ENCODE measurements at regions not wholly inside any gene's neighbourhood (a gene's known extent, or its start where the extent isn't known, plus 50 kb on each side); places are given as distances from the start of the nearest gene placed in this dataset.
"Not testable (repeated sequence)": the region's sequence is repeated elsewhere in the genome, so short reads cannot be mapped to it uniquely, and the experiment has no call there.

GRCh38 chr2:192534072-192534471 is 339.3 kb upstream of the TMEFF2 start:
- no peaks in the 10 kb centered on the region for H3K36me3 ChIP-seq (ENCODE audit: control insufficient read depth in 1 of 2, insufficient read depth in 2 of 2, low read length in 2 of 2)
- no peak overlapping the region for H3K4me3 ChIP-seq (ENCODE audit: low read depth in 1 of 2, low read length in 2 of 2)
- no peak overlapping the region for H3K27ac ChIP-seq (ENCODE audit: low read depth, low read length)
- H3K27me3 ChIP-seq (ENCODE audit: control insufficient read depth in 1 of 2, insufficient read depth in 2 of 2, low read length in 2 of 2): no peaks in the 10 kb centered on the region
- no peak overlapping the region for H3K9ac ChIP-seq (ENCODE audit: low read depth in 1 of 2, low read length in 2 of 2)
- H3K4me1 ChIP-seq (ENCODE audit: control insufficient read depth in 1 of 2, insufficient read depth in 2 of 2, low read length in 2 of 2): peaks cover 0 to 12% of the 10 kb centered on the region in 2 donors
- H3K9me3 ChIP-seq (ENCODE audit: control insufficient read depth in 1 of 2, low read length in 2 of 2): no peaks in the 10 kb centered on the region

GRCh38 chr2:192524642-192525251 is 330.0 kb upstream of the TMEFF2 start:
- H3K9ac ChIP-seq (ENCODE audit: low read depth in 1 of 2, low read length in 2 of 2): not testable (repeated sequence)

GRCh38 chr2:192524214-192524613 is 329.5 kb upstream of the TMEFF2 start:
- not testable (repeated sequence) for H3K27ac ChIP-seq (ENCODE audit: low read depth, low read length); H3K9me3 ChIP-seq (ENCODE audit: control insufficient read depth in 1 of 2, low read length in 2 of 2); H3K9ac ChIP-seq (ENCODE audit: low read depth in 1 of 2, low read length in 2 of 2); H3K27me3 ChIP-seq (ENCODE audit: control insufficient read depth in 1 of 2, insufficient read depth in 2 of 2, low read length in 2 of 2); H3K4me3 ChIP-seq (ENCODE audit: low read depth in 1 of 2, low read length in 2 of 2); H3K36me3 ChIP-seq (ENCODE audit: control insufficient read depth in 1 of 2, insufficient read depth in 2 of 2, low read length in 2 of 2); H3K4me1 ChIP-seq (ENCODE audit: control insufficient read depth in 1 of 2, insufficient read depth in 2 of 2, low read length in 2 of 2)

More at GRCh38 chr2:192524642-192525251, 330.0 kb upstream of the TMEFF2 start:
- not testable (repeated sequence) for H3K27ac ChIP-seq (ENCODE audit: low read depth, low read length); H3K4me3 ChIP-seq (ENCODE audit: low read depth in 1 of 2, low read length in 2 of 2); H3K9me3 ChIP-seq (ENCODE audit: control insufficient read depth in 1 of 2, low read length in 2 of 2); H3K36me3 ChIP-seq (ENCODE audit: control insufficient read depth in 1 of 2, insufficient read depth in 2 of 2, low read length in 2 of 2); H3K27me3 ChIP-seq (ENCODE audit: control insufficient read depth in 1 of 2, insufficient read depth in 2 of 2, low read length in 2 of 2); H3K4me1 ChIP-seq (ENCODE audit: control insufficient read depth in 1 of 2, insufficient read depth in 2 of 2, low read length in 2 of 2)

GRCh38 chr2:192515937-192516336 is 321.2 kb upstream of the TMEFF2 start:
- H3K27me3 ChIP-seq (ENCODE audit: control insufficient read depth in 1 of 2, insufficient read depth in 2 of 2, low read length in 2 of 2): no peaks in the 10 kb centered on the region
- H3K9ac ChIP-seq (ENCODE audit: low read depth in 1 of 2, low read length in 2 of 2): no peak overlapping the region
- no peak overlapping the region for H3K4me3 ChIP-seq (ENCODE audit: low read depth in 1 of 2, low read length in 2 of 2)
- H3K27ac ChIP-seq (ENCODE audit: low read depth, low read length): no peak overlapping the region
- no peaks in the 10 kb centered on the region for H3K4me1 ChIP-seq (ENCODE audit: control insufficient read depth in 1 of 2, insufficient read depth in 2 of 2, low read length in 2 of 2)
- no peaks in the 10 kb centered on the region for H3K9me3 ChIP-seq (ENCODE audit: control insufficient read depth in 1 of 2, low read length in 2 of 2)
- no peaks in the 10 kb centered on the region for H3K36me3 ChIP-seq (ENCODE audit: control insufficient read depth in 1 of 2, insufficient read depth in 2 of 2, low read length in 2 of 2)

GRCh38 chr2:192513575-192513974 is 318.8 kb upstream of the TMEFF2 start:
- Histone ChIP-seq H3K27ac (ENCODE audit: low read depth, low read length) (no peak overlapping the region), H3K9me3 (ENCODE audit: control insufficient read depth in 1 of 2, low read length in 2 of 2) (no peaks in the 10 kb centered on the region), H3K27me3 (ENCODE audit: control insufficient read depth in 1 of 2, insufficient read depth in 2 of 2, low read length in 2 of 2) (no peaks in the 10 kb centered on the region), H3K36me3 (ENCODE audit: control insufficient read depth in 1 of 2, insufficient read depth in 2 of 2, low read length in 2 of 2) (no peaks in the 10 kb centered on the region), H3K4me1 (ENCODE audit: control insufficient read depth in 1 of 2, insufficient read depth in 2 of 2, low read length in 2 of 2) (no peaks in the 10 kb centered on the region), H3K9ac (ENCODE audit: low read depth in 1 of 2, low read length in 2 of 2) (no peak overlapping the region), H3K4me3 (ENCODE audit: low read depth in 1 of 2, low read length in 2 of 2) (no peak overlapping the region)

- H3K27ac ChIP-seq (ENCODE audit: low read depth, low read length); H3K36me3 ChIP-seq (ENCODE audit: control insufficient read depth in 1 of 2, insufficient read depth in 2 of 2, low read length in 2 of 2); H3K27me3 ChIP-seq (ENCODE audit: control insufficient read depth in 1 of 2, insufficient read depth in 2 of 2, low read length in 2 of 2); H3K9ac ChIP-seq (ENCODE audit: low read depth in 1 of 2, low read length in 2 of 2); H3K9me3 ChIP-seq (ENCODE audit: control insufficient read depth in 1 of 2, low read length in 2 of 2); H3K4me3 ChIP-seq (ENCODE audit: low read depth in 1 of 2, low read length in 2 of 2); H3K4me1 ChIP-seq (ENCODE audit: control insufficient read depth in 1 of 2, insufficient read depth in 2 of 2, low read length in 2 of 2): not testable (repeated sequence)
These were observed 313.2 kb upstream of the TMEFF2 start for GRCh38 chr2:192507836-192508450.

- no peaks in the 10 kb centered on the region for H3K36me3 ChIP-seq (ENCODE audit: control insufficient read depth in 1 of 2, insufficient read depth in 2 of 2, low read length in 2 of 2)
- H3K27me3 ChIP-seq (ENCODE audit: control insufficient read depth in 1 of 2, insufficient read depth in 2 of 2, low read length in 2 of 2): no peaks in the 10 kb centered on the region
- no peaks in the 10 kb centered on the region for H3K4me1 ChIP-seq (ENCODE audit: control insufficient read depth in 1 of 2, insufficient read depth in 2 of 2, low read length in 2 of 2)
- H3K4me3 ChIP-seq (ENCODE audit: low read depth in 1 of 2, low read length in 2 of 2): no peak overlapping the region
- no peaks in the 10 kb centered on the region for H3K9me3 ChIP-seq (ENCODE audit: control insufficient read depth in 1 of 2, low read length in 2 of 2)
- no peak overlapping the region for H3K27ac ChIP-seq (ENCODE audit: low read depth, low read length)
- H3K9ac ChIP-seq (ENCODE audit: low read depth in 1 of 2, low read length in 2 of 2): no peak overlapping the region
These were observed 305.9 kb upstream of the TMEFF2 start for GRCh38 chr2:192500550-192501200.

GRCh38 chr2:192499476-192499875 is 304.7 kb upstream of the TMEFF2 start:
- Histone ChIP-seq H3K27ac (ENCODE audit: low read depth, low read length) (no peak overlapping the region), H3K27me3 (ENCODE audit: control insufficient read depth in 1 of 2, insufficient read depth in 2 of 2, low read length in 2 of 2) (no peaks in the 10 kb centered on the region), H3K4me1 (ENCODE audit: control insufficient read depth in 1 of 2, insufficient read depth in 2 of 2, low read length in 2 of 2) (no peaks in the 10 kb centered on the region), H3K36me3 (ENCODE audit: control insufficient read depth in 1 of 2, insufficient read depth in 2 of 2, low read length in 2 of 2) (no peaks in the 10 kb centered on the region), H3K9me3 (ENCODE audit: control insufficient read depth in 1 of 2, low read length in 2 of 2) (no peaks in the 10 kb centered on the region), H3K4me3 (ENCODE audit: low read depth in 1 of 2, low read length in 2 of 2) (no peak overlapping the region), H3K9ac (ENCODE audit: low read depth in 1 of 2, low read length in 2 of 2) (no peak overlapping the region)

GRCh38 chr2:192498747-192499146 is 304.0 kb upstream of the TMEFF2 start:
- H3K9me3 ChIP-seq (ENCODE audit: control insufficient read depth in 1 of 2, low read length in 2 of 2): no peaks in the 10 kb centered on the region
- no peaks in the 10 kb centered on the region for H3K4me1 ChIP-seq (ENCODE audit: control insufficient read depth in 1 of 2, insufficient read depth in 2 of 2, low read length in 2 of 2)
- no peaks in the 10 kb centered on the region for H3K36me3 ChIP-seq (ENCODE audit: control insufficient read depth in 1 of 2, insufficient read depth in 2 of 2, low read length in 2 of 2)
- H3K27ac ChIP-seq (ENCODE audit: low read depth, low read length): no peak overlapping the region
- no peak overlapping the region for H3K9ac ChIP-seq (ENCODE audit: low read depth in 1 of 2, low read length in 2 of 2)
- H3K4me3 ChIP-seq (ENCODE audit: low read depth in 1 of 2, low read length in 2 of 2): no peak overlapping the region
- H3K27me3 ChIP-seq (ENCODE audit: control insufficient read depth in 1 of 2, insufficient read depth in 2 of 2, low read length in 2 of 2): no peaks in the 10 kb centered on the region

GRCh38 chr2:192488158-192488557 is 293.4 kb upstream of the TMEFF2 start:
- H3K9me3 ChIP-seq (ENCODE audit: control insufficient read depth in 1 of 2, low read length in 2 of 2); H3K36me3 ChIP-seq (ENCODE audit: control insufficient read depth in 1 of 2, insufficient read depth in 2 of 2, low read length in 2 of 2); H3K27me3 ChIP-seq (ENCODE audit: control insufficient read depth in 1 of 2, insufficient read depth in 2 of 2, low read length in 2 of 2): not testable (repeated sequence)
- H3K4me1 ChIP-seq (ENCODE audit: control insufficient read depth in 1 of 2, insufficient read depth in 2 of 2, low read length in 2 of 2): peaks cover 13% of the 10 kb centered on the region in 2 donors
- peak overlapping the region in 1 of 2 donors; percentile 38 for H3K9ac ChIP-seq (ENCODE audit: low read depth in 1 of 2, low read length in 2 of 2)
- peak overlapping the region; percentile 45 to 48 for H3K4me3 ChIP-seq (ENCODE audit: low read depth in 1 of 2, low read length in 2 of 2)
- H3K27ac ChIP-seq (ENCODE audit: low read depth, low read length): peak overlapping the region; percentile 48

All from duodenal mucosa (tissue), 2 donors.